ENCODE measurements at regions not wholly inside any gene's neighbourhood (a gene's known extent, or its start where the extent isn't known, plus 50 kb on each side); places are given as distances from the start of the nearest gene placed in this dataset.

- TF ChIP-seq POLR2A (IDR thresholded peaks at IDR 0.05) (no peak), CTCF (IDR thresholded peaks at IDR 0.05) (no peak)
Measured at GRCh38 chr10:128596906-128597305, 470.7 kb upstream of the MKI67 start.
